Heart left ventricle (tissue), 16 donors: ENCODE measurements at regions not wholly inside any gene's neighbourhood (a gene's known extent, or its start where the extent isn't known, plus 50 kb on each side); places are given as distances from the start of the nearest gene placed in this dataset.

Experiments used
- ATAC-seq, 4 donors: fragments of 200-7000 bp; cut with Tn5 transposase; one replicate each; pipeline ENCODE4 v1.9.1; 2020 to 2022; ENCODE audit warnings: moderate library complexity in 4 of 4, mild to moderate bottlenecking in 3 of 4, moderate number of reproducible peaks in 1 of 4
- DNase-seq, 5 donors: peaks; one replicate each; pipeline ENCODE4 v3.0.0-alpha.2; 2020
- H3K27ac ChIP-seq, 12 donors: fragments of 200-600 bp; sonication (generic) in 4 of 12; one replicate each; pipeline versions ENCODE4 v1.5.0 to v1.8.0; 2016 to 2022; ENCODE audit warnings: mild to moderate bottlenecking in 2 of 12
- H3K27me3 ChIP-seq, 9 donors: fragments of 200-600 bp; sonication (generic) in 2 of 9; one replicate each; pipeline versions ENCODE4 v1.5.1 to v1.8.0; 2016 to 2022; ENCODE audit warnings: mild to moderate bottlenecking in 3 of 9
- H3K36me3 ChIP-seq, 9 donors: fragments of 200-600 bp; sonication (generic) in 2 of 9; one replicate each; pipeline versions ENCODE4 v1.5.0 to v1.8.0; 2018 to 2022; ENCODE audit warnings: mild to moderate bottlenecking in 2 of 9
- H3K4me1 ChIP-seq, 12 donors: fragments of 200-600 bp; sonication (generic) in 4 of 12; one replicate each; pipeline versions ENCODE4 v1.5.0 to v1.8.0; 2016 to 2022; ENCODE audit warnings: mild to moderate bottlenecking in 3 of 12
- H3K4me3 ChIP-seq, 12 donors: fragments of 200-600 bp; sonication (generic) in 4 of 12; one replicate each; pipeline versions ENCODE4 v1.5.0 to v1.8.0; 2017 to 2022; ENCODE audit warnings: mild to moderate bottlenecking in 9 of 12, moderate library complexity in 4 of 12
- H3K9me3 ChIP-seq, 12 donors: fragments of 200-600 bp; sonication (generic) in 4 of 12; one replicate each; pipeline versions ENCODE4 v1.5.0 to v1.8.0; 2016 to 2022; ENCODE audit warnings: mild to moderate bottlenecking in 1 of 12
- POLR2A ChIP-seq, 2 donors: fragments of 450-650 bp; IDR thresholded peaks; one replicate each; pipeline ENCODE4 v1.6.1; 2017; ENCODE audit warnings: antibody characterized with exemption in 2 of 2, mild to moderate bottlenecking in 2 of 2, moderate library complexity in 2 of 2
- WGBS, 4 donors: extraction: QIAGEN DNeasy Blood & Tissue Kit in 2 of 4; methylation state at CpG; one replicate each; pipeline versions ENCODE4 v1.1.5 to v1.1.7; 2013 to 2018; 5-methylcytosine and 5-hydroxymethylcytosine counted together
- intact Hi-C, 10 donors: fragments of 100-400 bp; cut with DNase I; formaldehyde crosslinking; loops; one replicate each; pipeline versions ENCODE4 v1.11.1 to v1.14.2; 2022
- TF ChIP-seq, protein P1 (sequence below), 12 donors: fragments of 200-600 bp; sonication (generic) in 4 of 12; IDR thresholded peaks; one replicate each; pipeline versions ENCODE4 v1.5.0 to v1.8.0; 2018 to 2022; ENCODE audit warnings: antibody characterized with exemption in 12 of 12, mild to moderate bottlenecking in 5 of 12
- donor health status: ischemic (EF 13 %, LVEDD 7.1; RV severe dilation, severe dysfunction).
- donor health status: healthy with polysubstance abuse.
- donor health status: DM: no; HTN: yes; CAD: no.
- donor health status: DM: no; HTN: no; CAD: no.
- donor health status: ischemic (EF 25% LVEDD 6.9; RV normal size, moderate dysfunction).
- donor health status: ischemic (EF 25% LVEDD 5.7; RV mildly dilated, moderate dysfunction).
- donor health status: healthy.
- donor health status: DM: yes; HTN: yes; CAD: no.
- donor health status: ischemic (EF 35%, LVEDD 5.7; RV mildly dilated, moderate dysfunction).
- donor health status: nonischemic (EF 11% LVEDD 7.7; RV severe dilation, severe dysfunction).
- donor health status: DM: yes; HTN: yes; CAD: no.
- donor health status: PGD.
- donor health status: ischemic (EF 29% LVEDD 5.4; RV normal size, mild dysfunction).
- donor health status: nonischemic (EF 23%, LVEDD 6.1; RV moderate dilation, normal function).

GRCh38 chr1:59133997-59134396, 162.9 kb upstream of the FGGY start:
- no peaks in the 10 kb centered on the region for H3K9me3 ChIP-seq
- no peak overlapping the region for H3K4me3 ChIP-seq
- no peak overlapping the region for H3K27ac ChIP-seq
- DNase-seq (no peak), ATAC-seq (no peak)
- TF ChIP-seq, protein P1, sequence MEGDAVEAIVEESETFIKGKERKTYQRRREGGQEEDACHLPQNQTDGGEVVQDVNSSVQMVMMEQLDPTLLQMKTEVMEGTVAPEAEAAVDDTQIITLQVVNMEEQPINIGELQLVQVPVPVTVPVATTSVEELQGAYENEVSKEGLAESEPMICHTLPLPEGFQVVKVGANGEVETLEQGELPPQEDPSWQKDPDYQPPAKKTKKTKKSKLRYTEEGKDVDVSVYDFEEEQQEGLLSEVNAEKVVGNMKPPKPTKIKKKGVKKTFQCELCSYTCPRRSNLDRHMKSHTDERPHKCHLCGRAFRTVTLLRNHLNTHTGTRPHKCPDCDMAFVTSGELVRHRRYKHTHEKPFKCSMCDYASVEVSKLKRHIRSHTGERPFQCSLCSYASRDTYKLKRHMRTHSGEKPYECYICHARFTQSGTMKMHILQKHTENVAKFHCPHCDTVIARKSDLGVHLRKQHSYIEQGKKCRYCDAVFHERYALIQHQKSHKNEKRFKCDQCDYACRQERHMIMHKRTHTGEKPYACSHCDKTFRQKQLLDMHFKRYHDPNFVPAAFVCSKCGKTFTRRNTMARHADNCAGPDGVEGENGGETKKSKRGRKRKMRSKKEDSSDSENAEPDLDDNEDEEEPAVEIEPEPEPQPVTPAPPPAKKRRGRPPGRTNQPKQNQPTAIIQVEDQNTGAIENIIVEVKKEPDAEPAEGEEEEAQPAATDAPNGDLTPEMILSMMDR (IDR thresholded peaks at IDR 0.05), result no peak
- TF ChIP-seq POLR2A (IDR thresholded peaks at IDR 0.05), result no peak
- intact Hi-C loops, result no loop called here
- H3K27me3 ChIP-seq, result no peaks in the 10 kb centered on the region
- no peaks in the 10 kb centered on the region for H3K36me3 ChIP-seq
- H3K4me1 ChIP-seq, result peaks cover 0 to 28% (median 16%) of the 10 kb centered on the region in 12 donors
- WGBS, 4 donors, result 96 to 100% (median 98%) methylated on average over 1 of the region's 1 CpG

- Histone ChIP-seq H3K27me3 (no peaks in the 10 kb centered on the region), H3K27ac (no peak overlapping the region), H3K36me3 (no peaks in the 10 kb centered on the region), H3K9me3 (no peaks in the 10 kb centered on the region), H3K4me1 (peaks cover 2 to 46% (median 21%) of the 10 kb centered on the region in 12 donors), H3K4me3 (no peak overlapping the region)
- intact Hi-C loops, result no loop called here
- ATAC-seq (no peak), DNase-seq (no peak)
- WGBS, 4 donors, result 67 to 83% (median 77%) methylated on average over 1 of the region's 1 CpG
- no peak for TF ChIP-seq POLR2A (IDR thresholded peaks at IDR 0.05)
- TF ChIP-seq, protein P1 (IDR thresholded peaks at IDR 0.05), result no peak
Measured at GRCh38 chr1:59135761-59136255, 161.1 kb upstream of the FGGY start.

DNA sequence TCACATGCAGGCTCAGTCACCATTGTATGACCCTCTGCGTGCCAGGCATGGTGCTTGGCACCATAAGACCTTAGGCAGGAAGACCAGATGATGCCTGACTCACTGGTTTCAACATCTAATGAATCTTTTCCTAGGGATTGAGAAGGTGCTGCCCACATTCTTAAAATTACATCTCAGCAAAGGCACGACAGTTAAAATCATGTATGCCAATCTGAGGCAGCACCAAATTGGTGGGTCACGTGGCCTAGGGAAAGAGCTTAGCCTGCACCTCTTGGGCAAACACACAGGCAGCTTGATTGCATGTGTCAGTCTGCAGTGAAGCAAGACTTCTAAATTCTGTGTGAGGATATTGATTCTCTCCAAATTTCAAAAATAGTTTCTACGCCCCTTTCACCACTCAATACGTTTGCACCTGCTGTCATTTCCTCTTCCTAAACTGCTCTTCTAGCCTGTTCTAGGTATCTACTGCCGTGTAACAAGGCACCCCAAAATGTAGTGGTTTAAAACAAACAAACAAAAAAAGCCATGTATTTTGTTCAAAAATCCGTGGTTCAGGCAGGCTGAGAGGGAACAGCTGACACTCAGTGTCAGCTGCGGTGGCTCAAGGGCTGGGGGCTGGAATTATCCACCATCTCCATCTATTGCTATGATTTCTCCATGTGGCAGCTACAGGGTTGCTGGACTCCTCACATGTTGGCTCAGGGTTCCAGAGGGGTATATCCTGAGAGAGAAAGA, 160.2 kb upstream of the FGGY start:
- intact Hi-C loops, result no loop called here
- Histone ChIP-seq H3K4me3 (no peak overlapping the region), H3K9me3 (no peaks in the 10 kb centered on the region), H3K27me3 (no peaks in the 10 kb centered on the region), H3K4me1 (peaks cover 2 to 54% (median 25%) of the 10 kb centered on the region in 12 donors), H3K27ac (peak overlapping the region in 1 of 12 donors; percentile 87), H3K36me3 (no peaks in the 10 kb centered on the region)
- ATAC-seq (no peak), DNase-seq (no peak)
- 87 to 92% (median 90%) methylated on average over 8 of the region's 8 CpGs for WGBS, 4 donors
- TF ChIP-seq, protein P1 (IDR thresholded peaks at IDR 0.05), result no peak

GRCh38 chr1:59137276-59137615, 159.6 kb upstream of the FGGY start:
- no peak for TF ChIP-seq POLR2A (IDR thresholded peaks at IDR 0.05)
- TF ChIP-seq, protein P1 (IDR thresholded peaks at IDR 0.05), result no peak
- Histone ChIP-seq H3K36me3 (no peaks in the 10 kb centered on the region), H3K9me3 (no peaks in the 10 kb centered on the region), H3K4me3 (no peak overlapping the region), H3K27ac (peak overlapping the region in 3 of 12 donors; percentile 87 to 91 (median 88)), H3K27me3 (no peaks in the 10 kb centered on the region), H3K4me1 (peaks cover 2 to 59% (median 29%) of the 10 kb centered on the region in 12 donors)
- ATAC-seq, result no peak
- DNase-seq, result no peak
- intact Hi-C loops, result no loop called here
- 68 to 86% (median 76%) methylated on average over 3 of the region's 3 CpGs for WGBS, 4 donors
